HCT116 (cell line): ENCODE measurements at regions not wholly inside any gene's neighbourhood (a gene's known extent, or its start where the extent isn't known, plus 50 kb on each side); places are given as distances from the start of the nearest gene placed in this dataset.

ENCODE experiments used
- ATAC-seq: fragments of 200-7000 bp; cut with Tn5 transposase; 2 replicates; pipeline ENCODE4 v1.9.1; 2020; ENCODE audit warnings: mild to moderate bottlenecking, moderate library complexity
- BruUV-seq: library from RNA; stranded (reverse); fragments of 400-500 nt; replicated peaks from 2 replicates; lab custom pipeline; 2021; lab: Mats Ljungman, UMichigan
- CTCF ChIA-PET: fragments of 300-600 bp; sonication (Branson Sonifier 250); formaldehyde crosslinking; loops from one replicate; lab custom pipeline; 2021; ENCODE audit warnings: antibody characterized with exemption; lab: Charles Lee
- POLR2A ChIA-PET: fragments of 300-600, 350-600 bp; sonication (Branson Sonifier 250); formaldehyde crosslinking; loops from one replicate; lab custom pipeline; 2021; ENCODE audit warnings: antibody characterized with exemption; lab: Charles Lee
- RAD21 ChIA-PET, 2 experiments: fragments of 300-600 bp; sonication (Branson Sonifier 250); formaldehyde crosslinking; loops; one replicate each; lab custom pipeline; 2023; ENCODE audit warnings: low total read pairs in 2 of 2; ENCODE audit not compliant: uncharacterized antibody in 2 of 2, unreplicated experiment in 2 of 2, low non-redundant PET in 1 of 2; lab: Charles Lee
- DNase-seq: peaks from one replicate; pipeline ENCODE4 v3.0.0-alpha.2; 2010; ENCODE audit warnings: low read depth, low spot score
- H2AFZ ChIP-seq: fragments of 200-600 bp; shearing (Covaris generic), sonication (generic); 2 replicates; pipeline ENCODE4 v1.6.1; 2017; ENCODE audit warnings: low read depth, mixed run types, mixed read lengths, antibody characterized with exemption, low read length; ENCODE audit not compliant: poor library complexity, severe bottlenecking
- H3K27ac ChIP-seq: 2 replicates; pipeline ENCODE4 v1.5.1; 2012; ENCODE audit warnings: low read depth, low read length
- H3K27me3 ChIP-seq: fragments of 200-600 bp; sonication (generic); 2 replicates; pipeline ENCODE4 v1.6.1; 2016; ENCODE audit warnings: mixed run types, low read length, mixed read lengths; ENCODE audit not compliant: insufficient read depth
- H3K36me3 ChIP-seq, 2 experiments: fragments of 200-500 bp in 1 of 2; fragments of 200-600 bp in 1 of 2; sonication (Bioruptor generic) in 1 of 2; sonication (generic) in 1 of 2; 2 replicates each; pipeline versions ENCODE4 v1.5.1 to v1.6.1; 2014 to 2016; ENCODE audit warnings: low read length in 2 of 2, inconsistent platforms in 1 of 2, mixed read lengths in 1 of 2, mixed run types in 1 of 2; ENCODE audit not compliant: insufficient read depth in 2 of 2, control insufficient read depth in 1 of 2
- H3K4me1 ChIP-seq, 2 experiments: fragments of 200-600 bp in 1 of 2; sonication (generic) in 1 of 2; 2 replicates each; pipeline versions ENCODE4 v1.5.1 to v1.6.1; 2012 to 2017; ENCODE audit warnings: low read length in 2 of 2, inconsistent platforms in 1 of 2, mild to moderate bottlenecking in 1 of 2, mixed read lengths in 1 of 2, mixed run types in 1 of 2, moderate library complexity in 1 of 2; ENCODE audit not compliant: insufficient read depth in 2 of 2, control insufficient read depth in 1 of 2
- H3K4me2 ChIP-seq: fragments of 200-600 bp; sonication (generic); 2 replicates; pipeline ENCODE4 v1.6.1; 2017; ENCODE audit warnings: mixed run types, low read length, mixed read lengths
- H3K4me3 ChIP-seq, 2 experiments: fragments of 200-600 bp in 1 of 2; sonication (generic) in 1 of 2; replicated peaks in 1 of 2; 2 replicates each; pipeline ENCODE4 v1.5.1; 2011 to 2016; ENCODE audit warnings: low read length in 2 of 2, control low read depth in 1 of 2, low read depth in 1 of 2, mild to moderate bottlenecking in 1 of 2, mixed read lengths in 1 of 2, mixed run types in 1 of 2
- H3K79me2 ChIP-seq: fragments of 200-600 bp; sonication (generic); 2 replicates; pipeline ENCODE4 v1.6.1; 2017; ENCODE audit warnings: mild to moderate bottlenecking, mixed run types, low read length, moderate library complexity, mixed read lengths; ENCODE audit not compliant: insufficient read depth
- H3K9ac ChIP-seq: fragments of 200-600 bp; sonication (generic); 2 replicates; pipeline ENCODE4 v1.6.1; 2016; ENCODE audit warnings: low read length, mixed read lengths
- H3K9me2 ChIP-seq: fragments of 200-600 bp; sonication (generic), shearing (Covaris generic); 2 replicates; pipeline ENCODE4 v1.6.1; 2017; ENCODE audit warnings: mixed run types, mild to moderate bottlenecking, moderate library complexity; ENCODE audit not compliant: insufficient read depth
- H3K9me3 ChIP-seq, 2 experiments: fragments of 200-500 bp in 1 of 2; fragments of 200-600 bp in 1 of 2; sonication (Bioruptor generic) in 1 of 2; sonication (generic) in 1 of 2; 2 replicates each; pipeline ENCODE4 v1.6.1; 2014 to 2017; ENCODE audit warnings: low read length in 2 of 2, mixed read lengths in 2 of 2, inconsistent platforms in 1 of 2, low read depth in 1 of 2, mild to moderate bottlenecking in 1 of 2, mixed run types in 1 of 2, moderate library complexity in 1 of 2; ENCODE audit not compliant: control insufficient read depth in 1 of 2, insufficient read depth in 1 of 2
- H4K20me1 ChIP-seq: fragments of 200-600 bp; sonication (generic), shearing (Covaris generic); 2 replicates; pipeline ENCODE4 v1.6.1; 2017; ENCODE audit warnings: mixed run types, mild to moderate bottlenecking, moderate library complexity; ENCODE audit not compliant: insufficient read depth
- CBX3 ChIP-seq: IDR thresholded peaks from 2 replicates; pipeline ENCODE4 v1.6.1; 2012; ENCODE audit warnings: low read depth
- EGR1 ChIP-seq: IDR thresholded peaks from 2 replicates; pipeline ENCODE4 v1.6.1; 2012; ENCODE audit warnings: low read depth
- ELF1 ChIP-seq: IDR thresholded peaks from 2 replicates; pipeline ENCODE4 v1.6.1; 2012; ENCODE audit warnings: low read depth, borderline replicate concordance
- EZH2 ChIP-seq: fragments of 200-600 bp; sonication (generic); IDR thresholded peaks from 2 replicates; pipeline ENCODE4 v1.6.1; 2017; ENCODE audit warnings: antibody characterized with exemption, mixed run types
- FOSL1 ChIP-seq: IDR thresholded peaks from 2 replicates; pipeline ENCODE4 v1.6.1; 2012; ENCODE audit warnings: low read depth
- POLR2A ChIP-seq: IDR thresholded peaks from 2 replicates; pipeline ENCODE4 v1.7.0; 2011; ENCODE audit warnings: borderline replicate concordance; ENCODE audit not compliant: insufficient read depth, insufficient read length; ENCODE audit errors: extremely low read depth
- POLR2AphosphoS5 ChIP-seq: IDR thresholded peaks from 2 replicates; pipeline ENCODE4 v1.6.1; 2011; ENCODE audit warnings: mild to moderate bottlenecking, low read depth, low read length, moderate library complexity
- RAD21 ChIP-seq: IDR thresholded peaks from 2 replicates; pipeline ENCODE4 v1.6.1; 2012; ENCODE audit warnings: low read depth, mild to moderate bottlenecking
- SP1 ChIP-seq: IDR thresholded peaks from 2 replicates; pipeline ENCODE4 v1.6.1; 2012; ENCODE audit warnings: low read depth
- TCF7L2 ChIP-seq: IDR thresholded peaks from 2 replicates; pipeline ENCODE4 v1.7.0; 2011; ENCODE audit warnings: borderline replicate concordance, inconsistent platforms; ENCODE audit not compliant: insufficient read depth, insufficient read length; ENCODE audit errors: extremely low read depth
- YY1 ChIP-seq: IDR thresholded peaks from 2 replicates; pipeline ENCODE4 v1.6.1; 2011; ENCODE audit warnings: low read length, low read depth, moderate library complexity, mild to moderate bottlenecking; ENCODE audit not compliant: insufficient replicate concordance; ENCODE audit errors: extremely low read depth
- intact Hi-C: fragments of 100-400 bp; cut with micrococcal nuclease; formaldehyde crosslinking; loops from 2 replicates; pipeline ENCODE4 v1.10.0; 2022
- TF ChIP-seq, protein P1 (sequence below): IDR thresholded peaks from 2 replicates; pipeline ENCODE4 v1.6.1; 2012
- TF ChIP-seq, protein P2 (sequence below), 3 experiments: fragments of 200-600 bp in 1 of 3; sonication (generic) in 1 of 3; IDR thresholded peaks in 2 of 3; conservative IDR thresholded peaks in 1 of 3; 2 replicates each; pipeline ENCODE4 v1.5.1; 2012 to 2017; ENCODE audit warnings: low read depth in 2 of 3, low read length in 2 of 3, antibody characterized with exemption in 1 of 3, borderline replicate concordance in 1 of 3, control low read depth in 1 of 3, mild to moderate bottlenecking in 1 of 3, mixed read lengths in 1 of 3, mixed run types in 1 of 3, moderate library complexity in 1 of 3; ENCODE audit not compliant: insufficient read depth in 1 of 3

DNA sequence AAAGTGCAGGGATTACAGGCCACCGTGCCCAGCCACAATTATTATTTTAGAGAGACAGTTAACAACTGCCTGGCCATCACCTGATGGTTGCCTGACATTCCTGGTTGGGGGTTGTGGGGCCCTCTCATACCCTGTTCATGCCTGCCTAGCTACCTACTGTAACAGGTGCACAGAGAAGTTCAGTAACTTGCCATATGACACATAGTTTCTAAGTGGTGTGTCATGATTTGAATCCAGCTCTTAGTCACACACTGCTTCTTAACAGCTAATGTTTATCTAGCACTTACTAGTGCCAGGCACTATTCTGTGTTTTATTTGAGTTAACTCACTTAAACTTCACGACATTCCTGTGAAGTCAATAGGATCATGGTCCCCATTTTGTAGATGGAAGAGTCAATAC, 122.7 kb upstream of the JADE1 start:
- no peak overlapping the region for H2AFZ ChIP-seq
- no peaks in the 10 kb centered on the region for H3K36me3 ChIP-seq
- no peaks in the 10 kb centered on the region for H3K9me2 ChIP-seq
- TF ChIP-seq POLR2A (no peak), CBX3 (no peak), FOSL1 (no peak), EZH2 (no peak), YY1 (no peak), TCF7L2 (no peak), EGR1 (no peak), ELF1 (no peak), RAD21 (no peak), POLR2AphosphoS5 (no peak), SP1 (no peak)
- TF ChIP-seq, protein P1, sequence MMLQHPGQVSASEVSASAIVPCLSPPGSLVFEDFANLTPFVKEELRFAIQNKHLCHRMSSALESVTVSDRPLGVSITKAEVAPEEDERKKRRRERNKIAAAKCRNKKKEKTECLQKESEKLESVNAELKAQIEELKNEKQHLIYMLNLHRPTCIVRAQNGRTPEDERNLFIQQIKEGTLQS: no peak
- TF ChIP-seq, protein P2, sequence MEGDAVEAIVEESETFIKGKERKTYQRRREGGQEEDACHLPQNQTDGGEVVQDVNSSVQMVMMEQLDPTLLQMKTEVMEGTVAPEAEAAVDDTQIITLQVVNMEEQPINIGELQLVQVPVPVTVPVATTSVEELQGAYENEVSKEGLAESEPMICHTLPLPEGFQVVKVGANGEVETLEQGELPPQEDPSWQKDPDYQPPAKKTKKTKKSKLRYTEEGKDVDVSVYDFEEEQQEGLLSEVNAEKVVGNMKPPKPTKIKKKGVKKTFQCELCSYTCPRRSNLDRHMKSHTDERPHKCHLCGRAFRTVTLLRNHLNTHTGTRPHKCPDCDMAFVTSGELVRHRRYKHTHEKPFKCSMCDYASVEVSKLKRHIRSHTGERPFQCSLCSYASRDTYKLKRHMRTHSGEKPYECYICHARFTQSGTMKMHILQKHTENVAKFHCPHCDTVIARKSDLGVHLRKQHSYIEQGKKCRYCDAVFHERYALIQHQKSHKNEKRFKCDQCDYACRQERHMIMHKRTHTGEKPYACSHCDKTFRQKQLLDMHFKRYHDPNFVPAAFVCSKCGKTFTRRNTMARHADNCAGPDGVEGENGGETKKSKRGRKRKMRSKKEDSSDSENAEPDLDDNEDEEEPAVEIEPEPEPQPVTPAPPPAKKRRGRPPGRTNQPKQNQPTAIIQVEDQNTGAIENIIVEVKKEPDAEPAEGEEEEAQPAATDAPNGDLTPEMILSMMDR (IDR thresholded peaks at IDR 0.05 in 2 of 3, conservative IDR thresholded peaks at IDR 0.05 in 1 of 3; ENCODE audit: borderline replicate concordance in 1 of 3, insufficient read depth in 1 of 3, low read depth in 2 of 3, low read length in 2 of 3): no peak
- H3K4me2 ChIP-seq: no peak overlapping the region
- H3K27ac ChIP-seq: no peak overlapping the region
- no peaks in the 10 kb centered on the region for H3K27me3 ChIP-seq
- RAD21 ChIA-PET: no interaction called here
- DNase-seq: no peak
- 0 out of 4 replicates have a peak, but pooled peaks cover 0 to 3% of the 10 kb centered on the region in 2 experiments for H3K9me3 ChIP-seq
- no peak overlapping the region for H3K4me3 ChIP-seq
- no peaks in the 10 kb centered on the region for H3K4me1 ChIP-seq
- no peak for ATAC-seq
- POLR2A ChIA-PET: no interaction called here
- no peaks in the 10 kb centered on the region for H4K20me1 ChIP-seq
- no peaks in the 10 kb centered on the region for H3K79me2 ChIP-seq
- CTCF ChIA-PET: no interaction called here
- intact Hi-C loops: no loop called here
- H3K9ac ChIP-seq: no peak overlapping the region
- BruUV-seq: no TSS peak
